HepG2 (cell line): ENCODE measurements at regions not wholly inside any gene's neighbourhood (a gene's known extent, or its start where the extent isn't known, plus 50 kb on each side); places are given as distances from the start of the nearest gene placed in this dataset.

Source experiments
- CSRNP1 ChIP-seq: sonication (generic); formaldehyde crosslinking; IDR thresholded peaks from 2 replicates; pipeline ENCODE4 v1.8.1; 2023; ENCODE audit warnings: mild to moderate bottlenecking, missing genetic modification reagents
- EED ChIP-seq: sonication (generic); formaldehyde crosslinking; IDR thresholded peaks from 2 replicates; pipeline ENCODE4 v1.5.0; 2020; ENCODE audit warnings: mild to moderate bottlenecking, missing genetic modification reagents
- FOXP1 ChIP-seq, 2 experiments: fragments of 450-650 bp in 1 of 2; IDR thresholded peaks; 2 replicates each; pipeline ENCODE4 v1.6.1; 2017 to 2018; ENCODE audit warnings: antibody characterized with exemption in 1 of 2
- HOMEZ ChIP-seq: IDR thresholded peaks from 2 replicates; pipeline ENCODE4 v1.6.1; 2016; ENCODE audit warnings: low read depth
- KMT2B ChIP-seq: IDR thresholded peaks from 2 replicates; pipeline ENCODE4 v1.6.1; 2016; ENCODE audit warnings: missing genetic modification reagents, missing compliant biosample characterization
- RAD51 ChIP-seq: fragments of 450-650 bp; IDR thresholded peaks from 2 replicates; pipeline ENCODE4 v1.6.1; 2016; ENCODE audit warnings: borderline replicate concordance
- SRF ChIP-seq: IDR thresholded peaks from 2 replicates; pipeline ENCODE4 v1.6.1; 2011; ENCODE audit warnings: mild to moderate bottlenecking, low read depth, low read length, moderate library complexity
- TCF7L2 ChIP-seq: IDR thresholded peaks from 2 replicates; pipeline ENCODE4 v1.6.1; 2011; ENCODE audit warnings: mild to moderate bottlenecking, low read depth, low read length, moderate library complexity
- ZNF142 ChIP-seq: sonication (generic); formaldehyde crosslinking; IDR thresholded peaks from 2 replicates; pipeline ENCODE4 v1.4.0; 2020; ENCODE audit warnings: missing genetic modification reagents
- ZNF512 ChIP-seq: sonication (generic); formaldehyde crosslinking; IDR thresholded peaks from 2 replicates; pipeline ENCODE4 v1.4.0; 2020; ENCODE audit warnings: mild to moderate bottlenecking, missing genetic modification reagents
- TF ChIP-seq, protein P1 (sequence below): sonication (generic); formaldehyde crosslinking; IDR thresholded peaks from 2 replicates; pipeline ENCODE4 v1.4.0; 2020; ENCODE audit warnings: mild to moderate bottlenecking, missing genetic modification reagents, borderline replicate concordance
- TF ChIP-seq, protein P2 (sequence below): sonication (generic); formaldehyde crosslinking; IDR thresholded peaks from 2 replicates; pipeline ENCODE4 v1.9.0; 2021; ENCODE audit warnings: missing genetic modification reagents, borderline replicate concordance

DNA sequence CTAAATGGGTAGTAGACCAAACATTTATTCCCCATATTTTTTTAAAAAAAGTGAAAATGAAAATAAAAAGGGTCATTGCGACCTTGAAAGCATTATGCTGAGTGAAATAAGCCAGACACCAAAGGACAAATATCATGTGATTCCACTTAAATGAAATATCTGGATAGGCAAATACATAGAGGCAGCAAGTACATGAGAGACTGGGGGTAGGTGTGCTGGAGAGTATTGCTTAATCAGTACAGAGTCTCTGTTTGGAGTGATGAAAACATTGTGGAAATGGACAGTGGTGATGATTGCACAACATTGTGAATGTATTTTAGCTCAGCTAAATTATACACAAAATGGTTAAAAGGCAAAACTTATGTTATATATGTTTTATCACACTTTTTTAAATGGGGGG, 169.4 kb downstream of the AKR1D1 start (continued):
- TF ChIP-seq, protein P1, sequence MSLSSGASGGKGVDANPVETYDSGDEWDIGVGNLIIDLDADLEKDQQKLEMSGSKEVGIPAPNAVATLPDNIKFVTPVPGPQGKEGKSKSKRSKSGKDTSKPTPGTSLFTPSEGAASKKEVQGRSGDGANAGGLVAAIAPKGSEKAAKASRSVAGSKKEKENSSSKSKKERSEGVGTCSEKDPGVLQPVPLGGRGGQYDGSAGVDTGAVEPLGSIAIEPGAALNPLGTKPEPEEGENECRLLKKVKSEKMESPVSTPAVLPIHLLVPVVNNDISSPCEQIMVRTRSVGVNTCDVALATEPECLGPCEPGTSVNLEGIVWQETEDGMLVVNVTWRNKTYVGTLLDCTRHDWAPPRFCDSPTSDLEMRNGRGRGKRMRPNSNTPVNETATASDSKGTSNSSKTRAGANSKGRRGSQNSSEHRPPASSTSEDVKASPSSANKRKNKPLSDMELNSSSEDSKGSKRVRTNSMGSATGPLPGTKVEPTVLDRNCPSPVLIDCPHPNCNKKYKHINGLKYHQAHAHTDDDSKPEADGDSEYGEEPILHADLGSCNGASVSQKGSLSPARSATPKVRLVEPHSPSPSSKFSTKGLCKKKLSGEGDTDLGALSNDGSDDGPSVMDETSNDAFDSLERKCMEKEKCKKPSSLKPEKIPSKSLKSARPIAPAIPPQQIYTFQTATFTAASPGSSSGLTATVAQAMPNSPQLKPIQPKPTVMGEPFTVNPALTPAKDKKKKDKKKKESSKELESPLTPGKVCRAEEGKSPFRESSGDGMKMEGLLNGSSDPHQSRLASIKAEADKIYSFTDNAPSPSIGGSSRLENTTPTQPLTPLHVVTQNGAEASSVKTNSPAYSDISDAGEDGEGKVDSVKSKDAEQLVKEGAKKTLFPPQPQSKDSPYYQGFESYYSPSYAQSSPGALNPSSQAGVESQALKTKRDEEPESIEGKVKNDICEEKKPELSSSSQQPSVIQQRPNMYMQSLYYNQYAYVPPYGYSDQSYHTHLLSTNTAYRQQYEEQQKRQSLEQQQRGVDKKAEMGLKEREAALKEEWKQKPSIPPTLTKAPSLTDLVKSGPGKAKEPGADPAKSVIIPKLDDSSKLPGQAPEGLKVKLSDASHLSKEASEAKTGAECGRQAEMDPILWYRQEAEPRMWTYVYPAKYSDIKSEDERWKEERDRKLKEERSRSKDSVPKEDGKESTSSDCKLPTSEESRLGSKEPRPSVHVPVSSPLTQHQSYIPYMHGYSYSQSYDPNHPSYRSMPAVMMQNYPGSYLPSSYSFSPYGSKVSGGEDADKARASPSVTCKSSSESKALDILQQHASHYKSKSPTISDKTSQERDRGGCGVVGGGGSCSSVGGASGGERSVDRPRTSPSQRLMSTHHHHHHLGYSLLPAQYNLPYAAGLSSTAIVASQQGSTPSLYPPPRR (CRISPR knock-in tag): peak; percentile 80
- TF ChIP-seq FOXP1 (IDR thresholded peaks at IDR 0.05) (no peak), FOXP1 (CRISPR knock-in tag; IDR thresholded peaks at IDR 0.05) (peak; percentile 80), KMT2B (CRISPR knock-in tag) (peak; percentile 35; the same call in 1 of the 2 replicates), HOMEZ (peak; percentile 96), CSRNP1 (CRISPR knock-in tag) (no peak), ZNF142 (no peak), ZNF512 (CRISPR knock-in tag) (no peak), TCF7L2 (no peak), RAD51 (no peak), SRF (0 out of 2 replicates have a peak, but pooled peaks have one; percentile 22), EED (no peak)
- TF ChIP-seq, protein P2, sequence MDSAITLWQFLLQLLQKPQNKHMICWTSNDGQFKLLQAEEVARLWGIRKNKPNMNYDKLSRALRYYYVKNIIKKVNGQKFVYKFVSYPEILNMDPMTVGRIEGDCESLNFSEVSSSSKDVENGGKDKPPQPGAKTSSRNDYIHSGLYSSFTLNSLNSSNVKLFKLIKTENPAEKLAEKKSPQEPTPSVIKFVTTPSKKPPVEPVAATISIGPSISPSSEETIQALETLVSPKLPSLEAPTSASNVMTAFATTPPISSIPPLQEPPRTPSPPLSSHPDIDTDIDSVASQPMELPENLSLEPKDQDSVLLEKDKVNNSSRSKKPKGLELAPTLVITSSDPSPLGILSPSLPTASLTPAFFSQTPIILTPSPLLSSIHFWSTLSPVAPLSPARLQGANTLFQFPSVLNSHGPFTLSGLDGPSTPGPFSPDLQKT (CRISPR knock-in tag): no peak
